ENCODE measurements at regions not wholly inside any gene's neighbourhood (a gene's known extent, or its start where the extent isn't known, plus 50 kb on each side); places are given as distances from the start of the nearest gene placed in this dataset.

DNA sequence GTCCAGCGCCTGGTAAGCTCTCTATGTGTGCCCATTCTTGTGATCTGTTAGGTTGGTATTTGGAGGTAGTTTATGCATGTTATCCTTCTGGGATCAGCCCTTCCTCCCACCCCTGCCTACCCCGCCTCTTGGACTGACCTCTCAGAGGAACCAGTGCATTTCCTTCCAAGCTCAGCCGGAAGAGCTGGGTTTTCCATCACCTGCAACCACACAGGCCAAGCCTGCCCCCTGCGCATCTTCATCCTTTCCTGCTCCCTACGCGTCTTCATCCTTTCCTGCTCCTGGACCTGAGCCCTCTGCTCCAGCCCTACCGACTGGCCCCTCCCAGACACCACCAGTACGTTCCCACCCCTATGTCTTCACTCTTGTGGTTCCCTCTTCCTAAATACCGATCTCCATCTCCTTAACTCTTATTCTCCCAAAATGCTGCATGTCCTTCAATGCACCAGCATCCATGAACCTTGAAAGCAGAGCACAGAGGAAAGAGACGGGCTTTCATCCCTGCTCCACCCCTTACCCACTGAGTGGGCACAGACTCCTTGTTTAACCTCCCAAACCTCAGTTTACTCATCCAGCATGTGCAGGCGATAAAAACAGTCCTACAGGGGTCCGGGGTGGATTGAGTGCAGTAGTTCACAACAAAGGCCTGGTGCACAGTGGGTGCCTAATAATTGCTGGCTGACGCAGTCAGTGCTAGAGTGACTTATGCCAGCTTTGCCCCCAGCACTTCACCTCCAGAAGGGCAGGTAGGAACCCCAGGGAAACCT lies 526.3 kb downstream of the MATN1 start:
- ATAC-seq (no peak), DNase-seq (ENCODE audit: low spot score) (no peak)

DNA sequence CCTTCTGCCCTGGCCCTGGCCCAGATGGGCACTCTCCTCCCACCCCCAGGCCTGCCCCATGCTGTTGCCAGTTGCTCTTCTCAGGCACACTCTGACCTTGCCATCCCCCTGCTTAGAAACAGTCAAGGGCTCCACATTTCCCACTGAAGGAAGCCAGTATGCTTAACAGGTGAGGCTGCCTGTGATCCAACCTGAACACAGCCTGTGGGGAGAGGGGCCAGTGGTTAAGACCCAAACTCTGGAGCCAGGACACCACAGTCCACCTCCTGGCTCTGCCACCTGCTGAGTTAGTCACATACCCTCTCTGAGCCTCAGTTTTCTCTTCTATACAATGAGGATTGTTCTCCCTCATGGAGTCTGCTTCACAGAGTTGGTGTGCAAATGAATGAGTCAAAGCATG lies 526.9 kb downstream of the MATN1 start:
- ATAC-seq (no peak), DNase-seq (ENCODE audit: low spot score) (no peak)

- DNase-seq (ENCODE audit: low spot score) (no peak), ATAC-seq (no peak)
Measured at GRCh38 chr1:30195424-30196134, 527.8 kb downstream of the MATN1 start.

DNA sequence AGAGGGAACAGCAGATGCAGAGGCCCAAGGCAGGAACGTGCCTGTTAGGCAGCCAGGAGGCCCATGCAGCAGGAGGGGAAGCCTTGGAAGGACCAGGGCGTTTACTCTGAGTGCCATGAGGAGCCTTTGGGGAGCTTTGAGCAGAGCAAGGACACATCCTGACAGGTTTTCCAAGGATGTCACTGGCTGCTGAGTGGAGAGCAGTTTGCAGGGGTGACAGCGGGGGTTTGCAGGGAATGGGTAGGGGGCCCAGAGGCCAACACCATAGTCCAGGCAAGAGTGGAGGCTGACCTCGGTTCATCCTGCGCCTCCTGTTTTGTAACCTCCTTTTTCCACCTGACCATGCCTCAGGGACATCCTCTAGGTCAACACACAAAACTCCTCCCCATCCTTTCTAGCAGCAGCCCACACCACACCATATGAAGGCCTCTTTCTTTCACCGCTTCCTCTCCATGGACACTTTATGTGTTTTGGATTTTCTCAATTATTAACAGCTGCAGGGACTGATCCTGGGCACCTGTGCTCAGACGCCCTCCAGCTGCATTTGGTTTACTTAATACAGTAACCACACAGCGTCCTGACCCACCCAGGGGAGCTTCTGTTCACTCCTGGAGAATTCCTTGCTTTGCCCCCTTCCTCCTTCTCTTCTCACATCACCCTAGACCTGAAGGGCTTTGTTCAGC lies 528.5 kb downstream of the MATN1 start:
- DNase-seq (ENCODE audit: low spot score) (no peak), ATAC-seq (no peak)

GRCh38 chr1:30194046-30194619 lies 529.3 kb downstream of the MATN1 start:
- no peak for ATAC-seq
- DNase-seq (ENCODE audit: low spot score), result no peak

DNA sequence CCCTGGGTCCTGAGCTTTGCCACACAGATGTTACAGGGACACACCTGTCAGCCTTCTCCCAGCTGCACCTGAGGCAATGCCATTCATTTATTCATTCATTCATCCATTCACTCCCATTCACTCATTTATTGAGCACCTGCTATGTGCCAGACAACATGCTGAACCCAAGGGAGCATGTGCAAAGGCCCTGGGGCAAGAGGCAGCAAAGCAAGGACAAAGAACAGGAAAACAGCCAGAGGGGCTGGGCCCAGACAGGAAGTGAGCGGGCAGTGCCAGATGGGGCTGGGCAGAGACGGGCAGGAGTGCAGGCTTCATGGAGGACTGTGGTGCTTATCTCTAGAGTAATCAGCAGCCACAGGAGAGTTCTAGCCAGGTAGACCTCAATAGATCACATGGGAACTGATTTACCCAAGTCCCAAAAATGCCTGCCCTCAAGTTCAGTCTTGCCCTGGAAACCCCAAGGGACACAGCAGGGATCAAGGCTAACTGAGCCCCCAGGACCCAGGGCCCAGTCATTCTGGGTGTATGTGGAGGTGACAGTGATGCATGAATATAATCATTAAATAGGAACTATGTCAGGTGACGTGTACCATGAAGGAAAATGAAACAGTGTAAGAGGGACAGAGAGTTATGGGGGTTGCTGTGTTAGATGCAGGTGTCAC lies 530.3 kb downstream of the MATN1 start:
- ATAC-seq (no peak), DNase-seq (ENCODE audit: low spot score) (no peak)

- ATAC-seq (no peak), DNase-seq (ENCODE audit: low spot score) (no peak)
Measured at GRCh38 chr1:30191154-30191702, 532.2 kb downstream of the MATN1 start.

DNA sequence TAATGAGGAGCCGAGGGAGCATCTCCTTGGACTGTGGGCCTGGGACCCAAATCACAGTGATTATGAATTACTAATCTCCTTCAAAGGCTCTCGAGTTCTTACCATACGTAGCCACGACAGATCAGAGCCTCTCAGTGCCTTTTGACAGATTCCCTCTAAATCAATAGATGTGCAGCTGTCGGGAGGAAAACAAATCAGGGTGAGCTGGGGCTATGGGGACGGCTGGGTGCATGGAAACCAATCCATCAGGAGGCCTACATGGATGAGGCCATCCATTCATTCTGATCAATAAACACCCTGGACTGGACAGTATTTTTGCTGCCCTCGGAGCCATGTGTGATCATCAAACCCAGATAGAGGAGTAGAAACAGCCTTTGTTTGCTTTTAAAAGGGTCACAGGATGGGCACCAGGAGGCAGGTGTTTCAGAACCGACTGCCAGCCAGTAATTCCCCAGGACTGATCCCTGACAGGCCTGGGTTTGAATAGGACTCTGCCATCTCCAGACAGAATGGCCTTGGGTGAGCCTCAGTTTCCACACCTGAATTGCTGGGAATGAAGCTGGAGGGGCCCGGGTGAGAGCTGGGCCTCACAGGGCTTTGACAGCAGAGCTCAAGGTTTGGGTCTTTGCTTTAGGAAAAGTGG lies 532.8 kb downstream of the MATN1 start:
- DNase-seq (ENCODE audit: low spot score), result no peak
- no peak for ATAC-seq

DNA sequence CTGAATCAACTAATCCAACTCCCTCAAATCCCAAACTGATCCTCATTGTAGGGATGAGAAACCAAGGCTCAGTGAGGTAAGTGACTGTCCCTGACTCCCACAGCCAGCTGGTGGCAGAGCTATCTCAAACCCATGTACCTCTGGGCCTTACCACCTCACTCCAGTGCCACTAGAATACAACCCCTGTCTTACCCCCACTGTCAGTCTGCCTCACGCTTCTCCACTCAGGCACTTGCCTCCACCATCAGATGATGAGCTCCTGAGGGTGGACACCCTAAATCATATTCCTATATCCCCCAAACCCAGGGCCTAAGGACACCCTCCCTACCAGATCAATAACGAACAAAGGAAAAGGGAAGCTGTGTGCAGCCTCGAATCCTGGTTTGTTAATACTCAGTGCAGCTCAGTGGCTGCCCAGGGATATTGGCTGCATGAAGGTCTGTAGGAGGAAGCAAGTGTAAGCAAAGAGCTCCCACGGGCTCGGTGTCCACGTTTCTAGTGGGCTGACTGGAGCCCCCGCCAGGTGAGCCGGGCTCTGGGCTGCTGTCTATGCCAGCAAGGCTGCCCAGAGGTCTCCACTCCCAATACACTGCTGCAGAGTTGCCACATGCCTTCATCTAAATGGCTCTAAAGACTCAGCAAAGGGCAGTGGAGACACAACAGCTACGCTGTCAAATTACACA lies 533.4 kb downstream of the MATN1 start:
- no peak for ATAC-seq
- no peak for DNase-seq (ENCODE audit: low spot score)

DNA sequence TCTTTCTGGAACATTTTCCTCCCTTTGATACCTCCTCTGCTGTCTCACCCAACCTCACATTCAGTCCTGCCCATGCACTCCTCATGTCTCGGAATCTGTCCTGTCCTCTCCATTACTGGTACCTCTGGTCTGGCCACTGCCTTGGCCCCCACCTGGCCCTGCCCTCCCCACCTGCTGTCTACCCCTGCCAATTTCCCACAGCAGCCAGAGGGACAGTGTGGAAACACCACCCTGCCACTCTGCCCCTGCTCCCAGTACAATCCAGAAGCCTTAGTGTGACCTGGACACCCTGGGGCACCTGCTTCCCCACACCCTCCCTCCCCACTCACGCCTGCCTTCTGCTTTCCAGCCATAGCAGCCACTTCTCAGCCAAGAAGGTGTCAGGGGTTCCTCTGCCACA lies 534.4 kb downstream of the MATN1 start:
- ATAC-seq, result no peak

GRCh38 chr1:30188329-30188728 lies 535.1 kb downstream of the MATN1 start:
- no peak for DNase-seq (ENCODE audit: low spot score)

More for the DNA sequence above, 534.4 kb downstream of the MATN1 start:
- no peak for DNase-seq (ENCODE audit: low spot score)

GRCh38 chr1:30187413-30188023 lies 535.9 kb downstream of the MATN1 start:
- ATAC-seq (no peak), DNase-seq (ENCODE audit: low spot score) (no peak)

More at GRCh38 chr1:30188329-30188728, 535.1 kb downstream of the MATN1 start:
- ATAC-seq, result no peak

- ATAC-seq (no peak), DNase-seq (ENCODE audit: low spot score) (no peak)
Measured at GRCh38 chr1:30186586-30186985, 536.8 kb downstream of the MATN1 start.

GRCh38 chr1:30185809-30186208 lies 537.6 kb downstream of the MATN1 start:
- ATAC-seq, result no peak
- no peak for DNase-seq (ENCODE audit: low spot score)

DNA sequence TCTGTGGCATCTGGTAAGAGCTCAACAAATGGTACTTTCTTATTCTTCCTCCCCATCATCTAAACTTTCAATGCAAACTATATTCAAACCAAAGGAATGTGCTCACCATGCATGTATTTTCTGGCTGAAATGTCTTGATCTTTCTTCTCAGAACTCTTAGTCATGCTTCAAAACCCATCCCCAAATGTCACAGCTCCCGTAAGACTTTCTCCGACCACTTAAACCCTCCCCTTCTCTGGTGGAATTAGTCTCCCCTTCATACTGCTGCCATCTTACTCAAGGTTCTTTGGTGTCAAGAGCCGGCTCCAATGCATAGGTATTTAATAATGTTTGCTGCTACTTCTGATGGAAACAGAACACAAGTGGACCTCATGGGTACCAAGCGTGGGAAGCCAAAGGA lies 538.1 kb downstream of the MATN1 start:
- no peak for DNase-seq (ENCODE audit: low spot score)
- ATAC-seq, result no peak

GRCh38 chr1:30184393-30185141 lies 538.8 kb downstream of the MATN1 start:
- no peak for ATAC-seq
- no peak for DNase-seq (ENCODE audit: low spot score)

GRCh38 chr1:30183895-30184294 lies 539.5 kb downstream of the MATN1 start:
- ATAC-seq (no peak), DNase-seq (ENCODE audit: low spot score) (no peak)

- DNase-seq (ENCODE audit: low spot score), result no peak
Measured at GRCh38 chr1:30183006-30183405, 540.4 kb downstream of the MATN1 start.

More at GRCh38 chr1:30183006-30183405, 540.4 kb downstream of the MATN1 start:
- no peak for ATAC-seq
